HAP-1 (cell line): ENCODE measurements at regions not wholly inside any gene's neighbourhood (a gene's known extent, or its start where the extent isn't known, plus 50 kb on each side); places are given as distances from the start of the nearest gene placed in this dataset.
"Not testable (repeated sequence)": the region's sequence is repeated elsewhere in the genome, so short reads cannot be mapped to it uniquely, and the experiment has no call there.

Experiments used
- DNase-seq, 2 experiments: peaks; one replicate each; pipeline ENCODE4 v3.0.0-alpha.2; 2016 to 2020; ENCODE audit warnings: low spot score in 2 of 2
- H3K27me3 ChIP-seq: fragments of 250-450 bp; sonication (Bioruptor Pico); 2 replicates; pipeline ENCODE4 v1.5.1; 2020; ENCODE audit warnings: low read depth, mild to moderate bottlenecking, moderate library complexity
- H3K36me3 ChIP-seq: fragments of 250-450 bp; sonication (Bioruptor Pico); replicated peaks from 2 replicates; pipeline ENCODE4 v1.5.1; 2020; ENCODE audit warnings: mild to moderate bottlenecking
- H3K4me1 ChIP-seq: fragments of 250-450 bp; sonication (Bioruptor Pico); 2 replicates; pipeline ENCODE4 v1.5.1; 2020; ENCODE audit warnings: mild to moderate bottlenecking
- H3K4me3 ChIP-seq: fragments of 250-450 bp; sonication (Bioruptor Pico); 2 replicates; pipeline ENCODE4 v1.5.1; 2020; ENCODE audit warnings: mild to moderate bottlenecking, moderate library complexity
- H3K9me3 ChIP-seq: fragments of 250-450 bp; sonication (Bioruptor Pico); 2 replicates; pipeline ENCODE4 v1.5.1; 2020; ENCODE audit warnings: mild to moderate bottlenecking, moderate library complexity
- in situ Hi-C: fragments of 300-500 bp; cut with MboI; formaldehyde crosslinking; loops from 3 replicates; pipeline ENCODE4 v1.14.3; 2020; ENCODE audit warnings: low sequenced_read_pairs, inconsistent platforms, mixed read lengths

- H3K9me3 ChIP-seq, H3K4me3 ChIP-seq, H3K27me3 ChIP-seq, DNase-seq, H3K4me1 ChIP-seq, in situ Hi-C loops, H3K36me3 ChIP-seq: not testable (repeated sequence)
These were observed 144.0 kb upstream of the KRAS start for GRCh38 chr12:25394775-25395174.

DNA sequence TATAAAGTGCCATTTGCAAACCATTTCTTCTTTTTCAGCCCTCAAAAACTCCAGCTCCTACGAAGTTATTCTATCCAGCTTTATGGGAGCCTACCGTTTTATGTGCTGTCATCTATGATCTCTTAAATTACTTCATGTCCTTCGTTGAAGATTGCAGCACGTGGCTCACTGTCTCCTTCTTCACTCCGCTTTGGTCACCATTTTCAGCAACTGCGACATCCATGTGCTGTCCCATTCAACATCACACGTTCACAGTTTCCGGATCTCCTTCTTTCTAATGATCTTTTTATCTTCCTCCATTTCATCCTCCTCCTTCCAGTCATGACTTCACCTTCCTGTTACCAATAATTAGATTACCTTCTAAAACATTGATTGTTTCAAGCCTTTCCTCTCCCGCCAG, 143.3 kb upstream of the KRAS start:
- Histone ChIP-seq H3K9me3 (no peaks in the 10 kb centered on the region), H3K36me3 (no peaks in the 10 kb centered on the region), H3K4me3 (no peak overlapping the region), H3K4me1 (no peaks in the 10 kb centered on the region), H3K27me3 (no peaks in the 10 kb centered on the region)
- DNase-seq, result no peak
- in situ Hi-C loops, result no loop called here

DNA sequence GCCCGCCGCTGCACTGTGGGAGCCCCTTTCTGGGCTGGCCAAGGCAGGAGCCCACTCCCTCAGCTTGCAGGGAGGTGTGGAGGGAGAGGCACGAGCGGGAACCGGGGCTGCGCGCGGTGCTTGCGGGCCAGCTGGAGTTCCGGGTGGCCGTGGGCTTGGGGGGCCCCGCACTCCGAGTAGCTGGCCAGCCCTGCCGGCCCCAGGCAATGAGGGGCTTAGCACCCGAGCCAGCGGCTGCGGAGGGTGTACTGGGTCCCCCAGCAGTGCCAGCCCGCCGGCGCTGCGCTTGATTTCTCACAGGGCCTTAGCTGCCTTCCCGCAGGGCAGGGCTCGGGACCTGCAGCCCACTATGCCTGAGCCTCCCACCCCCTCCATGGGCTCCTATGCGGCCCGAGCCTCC, 140.6 kb upstream of the KRAS start:
- H3K36me3 ChIP-seq, H3K4me3 ChIP-seq, DNase-seq, in situ Hi-C loops, H3K9me3 ChIP-seq, H3K27me3 ChIP-seq: not testable (repeated sequence)
- H3K4me1 ChIP-seq, result peaks cover 10% of the 10 kb centered on the region

DNA sequence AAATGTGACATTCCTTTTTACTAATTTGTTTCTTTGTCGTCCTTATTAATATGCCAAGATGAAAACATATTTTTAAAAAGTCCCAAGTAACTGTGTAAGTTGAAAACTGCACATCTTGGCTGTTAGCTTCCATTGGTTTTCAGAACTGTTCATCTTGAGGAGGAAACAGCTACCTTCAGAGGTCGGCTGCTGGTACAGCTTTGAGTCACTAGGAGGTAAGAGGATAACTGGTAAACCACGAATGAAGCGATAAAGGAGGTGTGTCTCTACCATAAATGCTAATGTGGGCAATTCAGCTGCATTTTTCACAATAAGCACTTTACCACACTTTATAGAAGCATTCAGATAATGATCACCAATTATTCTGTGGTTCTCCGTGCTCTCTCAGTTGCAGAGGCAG, 137.5 kb upstream of the KRAS start:
- H3K4me3 ChIP-seq, result no peak overlapping the region
- DNase-seq, result no peak
- in situ Hi-C loops, result no loop called here
- H3K27me3 ChIP-seq, result no peaks in the 10 kb centered on the region
- H3K4me1 ChIP-seq, result peaks cover 14% of the 10 kb centered on the region
- H3K9me3 ChIP-seq, result no peaks in the 10 kb centered on the region
- no peaks in the 10 kb centered on the region for H3K36me3 ChIP-seq

DNA sequence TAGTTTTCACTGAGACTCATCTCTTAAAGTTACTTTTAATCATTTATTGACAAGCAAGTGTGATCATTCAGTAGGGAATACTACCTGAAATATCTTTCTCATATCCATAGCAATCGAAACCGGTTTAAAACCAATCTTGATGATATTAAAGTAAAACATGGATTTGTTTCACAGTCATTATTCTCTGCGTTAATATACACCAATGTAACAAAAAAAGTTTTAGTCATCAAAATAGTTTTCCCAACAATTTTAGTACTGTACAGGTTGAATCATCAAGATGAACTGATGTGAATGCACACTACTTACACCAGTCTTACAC, 137.0 kb upstream of the KRAS start:
- peaks cover 14% of the 10 kb centered on the region for H3K4me1 ChIP-seq
- in situ Hi-C loops, result no loop called here

GRCh38 chr12:25386831-25387731, 136.4 kb upstream of the KRAS start:
- in situ Hi-C loops, result no loop called here
- peak; percentile 84 to 87 for DNase-seq
- Histone ChIP-seq H3K4me3 (peak overlapping the region; percentile 57), H3K36me3 (no peaks in the 10 kb centered on the region), H3K9me3 (no peaks in the 10 kb centered on the region), H3K4me1 (peaks cover 14% of the 10 kb centered on the region), H3K27me3 (no peaks in the 10 kb centered on the region)

More for the DNA sequence above, 137.0 kb upstream of the KRAS start:
- Histone ChIP-seq H3K27me3 (no peaks in the 10 kb centered on the region), H3K4me3 (no peak overlapping the region), H3K9me3 (no peaks in the 10 kb centered on the region), H3K36me3 (no peaks in the 10 kb centered on the region)
- no peak for DNase-seq

- Histone ChIP-seq H3K4me3 (peak overlapping the region; percentile 57), H3K36me3 (no peaks in the 10 kb centered on the region), H3K4me1 (peaks cover 14% of the 10 kb centered on the region), H3K9me3 (no peaks in the 10 kb centered on the region), H3K27me3 (no peaks in the 10 kb centered on the region)
- DNase-seq, result no peak
- in situ Hi-C loops, result no loop called here
These were observed 134.1 kb upstream of the KRAS start for GRCh38 chr12:25384893-25385248.

DNA sequence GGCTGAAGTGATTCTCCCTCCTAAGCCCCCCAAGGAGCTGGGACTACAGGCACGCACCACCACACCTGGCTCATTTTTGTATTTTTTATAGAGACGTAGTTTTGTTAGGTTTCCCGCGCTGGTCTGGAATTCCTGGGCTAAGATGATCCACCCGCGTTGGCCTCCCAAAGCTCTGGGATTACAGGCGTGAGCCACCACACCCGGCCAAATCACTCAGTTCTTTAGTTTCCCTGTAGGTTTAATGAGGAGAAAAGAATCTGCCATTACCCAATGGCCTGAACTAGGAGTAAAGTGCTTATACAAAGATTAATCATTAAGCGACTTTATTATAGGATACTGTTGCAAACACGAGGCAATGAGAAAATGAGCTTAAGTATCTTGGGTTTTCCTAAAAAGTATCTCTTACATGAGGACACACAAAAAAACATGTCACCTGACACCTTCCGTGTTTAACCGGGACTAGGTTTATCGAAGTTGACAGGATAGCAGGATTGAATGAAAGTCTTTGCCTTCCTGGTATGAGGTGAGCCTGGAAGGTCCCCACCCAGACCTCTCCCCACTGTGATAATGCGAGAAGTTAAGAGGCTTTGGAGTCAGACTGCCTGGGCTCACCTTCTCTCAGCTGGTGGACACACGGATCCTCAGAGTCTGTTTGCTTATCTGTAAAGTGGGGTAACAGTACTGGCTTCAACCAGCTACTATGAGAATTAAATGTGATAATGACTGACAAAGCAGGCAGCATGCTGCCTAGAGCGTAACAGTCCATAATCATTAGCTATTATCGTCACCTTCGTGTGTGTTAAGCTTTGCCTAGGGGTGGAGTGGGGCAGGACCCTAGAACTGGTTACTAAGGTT, 133.5 kb upstream of the KRAS start:
- H3K4me3 ChIP-seq, result no peak overlapping the region
- H3K27me3 ChIP-seq, result no peaks in the 10 kb centered on the region
- no peaks in the 10 kb centered on the region for H3K9me3 ChIP-seq
- H3K36me3 ChIP-seq, result no peaks in the 10 kb centered on the region
- in situ Hi-C loops, result no loop called here
- H3K4me1 ChIP-seq, result peaks cover 14% of the 10 kb centered on the region
- DNase-seq, result no peak

DNA sequence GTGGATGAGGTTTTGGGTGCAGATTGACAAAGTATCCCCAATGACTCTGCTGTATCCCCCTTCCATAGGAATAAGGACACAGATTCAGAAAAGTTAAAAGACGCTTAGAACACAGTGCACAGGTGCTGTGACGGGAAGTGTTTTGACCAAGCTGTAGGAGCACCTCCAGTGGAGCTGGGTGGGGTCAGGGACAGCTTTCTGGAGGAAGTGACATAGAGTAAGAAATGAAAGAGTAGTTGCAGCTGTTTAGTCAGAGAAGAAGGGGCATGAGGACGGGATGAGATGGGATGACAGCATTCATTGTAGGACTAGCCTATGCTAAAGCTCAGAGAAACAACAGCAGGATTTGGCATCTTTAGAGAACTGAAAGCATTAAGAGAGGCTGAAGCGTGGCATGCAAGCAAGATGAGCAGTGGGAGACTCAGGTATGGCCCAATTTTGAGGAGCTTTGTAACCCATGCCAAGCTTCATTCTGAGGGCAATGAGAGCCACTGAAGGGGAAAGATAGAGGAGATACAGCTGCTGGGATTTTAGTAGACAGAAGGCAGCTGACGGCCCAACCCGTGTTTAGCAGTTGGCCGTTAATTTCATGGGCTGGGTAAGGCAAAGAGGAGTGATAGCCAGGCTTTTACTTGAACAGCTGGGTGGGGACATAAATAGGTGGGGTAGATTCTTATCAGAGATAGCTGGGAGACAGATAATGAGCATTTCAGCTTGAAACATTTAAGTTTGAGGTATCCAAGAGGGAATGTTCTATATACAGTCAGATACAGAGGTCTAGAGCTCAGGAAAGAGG, 131.8 kb upstream of the KRAS start:
- H3K36me3 ChIP-seq, result no peaks in the 10 kb centered on the region
- H3K27me3 ChIP-seq, result no peaks in the 10 kb centered on the region
- H3K4me1 ChIP-seq, result peaks cover 14% of the 10 kb centered on the region
- no peaks in the 10 kb centered on the region for H3K9me3 ChIP-seq
- DNase-seq, result no peak
- in situ Hi-C loops, result no loop called here
- H3K4me3 ChIP-seq, result no peak overlapping the region

GRCh38 chr12:25377469-25378177, 126.9 kb upstream of the KRAS start:
- H3K27me3 ChIP-seq, result no peaks in the 10 kb centered on the region
- H3K4me1 ChIP-seq, result 0 out of 2 replicates have a peak, but pooled peaks cover 3% of the 10 kb centered on the region
- H3K36me3 ChIP-seq, result no peaks in the 10 kb centered on the region
- H3K9me3 ChIP-seq, result no peaks in the 10 kb centered on the region
- in situ Hi-C loops, result no loop called here
- DNase-seq, result no peak
- no peak overlapping the region for H3K4me3 ChIP-seq

DNA sequence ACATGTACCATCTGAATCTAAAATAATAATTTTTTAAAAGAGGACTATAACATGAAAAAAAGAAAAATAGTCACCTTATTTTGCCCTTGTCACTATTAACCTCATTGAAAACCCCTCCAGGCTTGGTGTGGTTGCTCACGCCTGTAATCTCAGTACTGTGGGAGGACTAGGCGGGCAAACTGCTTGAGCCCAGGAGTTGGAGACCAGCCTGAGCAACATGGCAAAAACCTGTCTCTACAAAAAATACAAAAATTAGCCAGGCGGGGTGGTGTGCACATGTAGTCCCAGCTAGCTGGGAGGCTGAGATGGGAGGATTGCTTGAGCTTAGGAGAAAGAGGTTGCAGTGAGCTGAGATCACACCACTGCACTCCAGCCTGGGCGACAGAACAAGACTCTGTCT, 126.3 kb upstream of the KRAS start:
- H3K36me3 ChIP-seq, result no peaks in the 10 kb centered on the region
- in situ Hi-C loops, result no loop called here
- 0 out of 2 replicates have a peak, but pooled peaks cover 3% of the 10 kb centered on the region for H3K4me1 ChIP-seq
- DNase-seq, result no peak
- H3K9me3 ChIP-seq, result no peaks in the 10 kb centered on the region
- no peak overlapping the region for H3K4me3 ChIP-seq
- H3K27me3 ChIP-seq, result no peaks in the 10 kb centered on the region

DNA sequence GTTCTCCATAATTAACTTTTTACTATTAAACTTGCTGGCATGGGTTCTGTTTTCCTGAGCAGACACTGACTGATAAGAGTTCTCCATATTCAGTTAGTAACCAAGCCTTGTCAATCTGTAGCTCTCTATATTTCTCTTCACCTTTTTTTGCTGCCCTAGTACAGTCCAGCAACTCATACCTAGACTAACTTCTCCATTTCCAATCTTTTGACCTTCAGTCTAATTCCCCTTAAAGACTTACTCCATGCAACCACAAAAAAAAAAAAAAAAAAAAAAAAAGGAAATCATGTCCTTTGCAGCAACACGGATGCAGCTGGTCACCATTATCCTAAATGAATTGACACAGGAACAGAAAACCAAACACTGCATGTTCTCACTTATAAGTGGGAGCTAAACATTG, 125.7 kb upstream of the KRAS start:
- DNase-seq, result no peak
- Histone ChIP-seq H3K27me3 (no peaks in the 10 kb centered on the region), H3K4me1 (0 out of 2 replicates have a peak, but pooled peaks cover 3% of the 10 kb centered on the region), H3K4me3 (no peak overlapping the region), H3K36me3 (no peaks in the 10 kb centered on the region), H3K9me3 (no peaks in the 10 kb centered on the region)
- in situ Hi-C loops, result no loop called here
